ENCODE measurements at regions not wholly inside any gene's neighbourhood (a gene's known extent, or its start where the extent isn't known, plus 50 kb on each side); places are given as distances from the start of the nearest gene placed in this dataset.

DNA sequence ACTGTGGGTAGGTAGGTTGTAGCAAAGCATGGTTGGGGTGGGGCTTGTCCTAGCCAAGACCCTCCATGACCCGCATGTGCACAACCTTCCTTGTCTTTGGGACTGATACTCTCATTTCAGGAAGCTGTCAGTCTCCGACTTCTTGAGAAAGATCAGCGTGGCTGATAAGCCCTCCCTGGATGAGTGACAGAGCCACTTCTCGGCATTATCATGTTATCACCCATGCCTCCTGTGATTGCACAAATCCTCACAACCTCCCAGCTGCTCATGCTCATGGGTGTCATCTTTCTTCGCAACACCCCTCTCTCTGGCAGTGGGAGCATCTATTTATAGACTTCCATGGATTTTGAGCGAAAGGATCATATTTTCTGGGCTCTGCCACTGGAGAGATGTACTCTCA is 314.2 kb downstream of the FOXL1 start:
- TF ChIP-seq, protein P1, sequence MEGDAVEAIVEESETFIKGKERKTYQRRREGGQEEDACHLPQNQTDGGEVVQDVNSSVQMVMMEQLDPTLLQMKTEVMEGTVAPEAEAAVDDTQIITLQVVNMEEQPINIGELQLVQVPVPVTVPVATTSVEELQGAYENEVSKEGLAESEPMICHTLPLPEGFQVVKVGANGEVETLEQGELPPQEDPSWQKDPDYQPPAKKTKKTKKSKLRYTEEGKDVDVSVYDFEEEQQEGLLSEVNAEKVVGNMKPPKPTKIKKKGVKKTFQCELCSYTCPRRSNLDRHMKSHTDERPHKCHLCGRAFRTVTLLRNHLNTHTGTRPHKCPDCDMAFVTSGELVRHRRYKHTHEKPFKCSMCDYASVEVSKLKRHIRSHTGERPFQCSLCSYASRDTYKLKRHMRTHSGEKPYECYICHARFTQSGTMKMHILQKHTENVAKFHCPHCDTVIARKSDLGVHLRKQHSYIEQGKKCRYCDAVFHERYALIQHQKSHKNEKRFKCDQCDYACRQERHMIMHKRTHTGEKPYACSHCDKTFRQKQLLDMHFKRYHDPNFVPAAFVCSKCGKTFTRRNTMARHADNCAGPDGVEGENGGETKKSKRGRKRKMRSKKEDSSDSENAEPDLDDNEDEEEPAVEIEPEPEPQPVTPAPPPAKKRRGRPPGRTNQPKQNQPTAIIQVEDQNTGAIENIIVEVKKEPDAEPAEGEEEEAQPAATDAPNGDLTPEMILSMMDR (IDR thresholded peaks at IDR 0.05; ENCODE audit: low read depth, low read length): no peak
- H3K4me3 ChIP-seq (ENCODE audit: low read depth, low read length): no peak overlapping the region

DNA sequence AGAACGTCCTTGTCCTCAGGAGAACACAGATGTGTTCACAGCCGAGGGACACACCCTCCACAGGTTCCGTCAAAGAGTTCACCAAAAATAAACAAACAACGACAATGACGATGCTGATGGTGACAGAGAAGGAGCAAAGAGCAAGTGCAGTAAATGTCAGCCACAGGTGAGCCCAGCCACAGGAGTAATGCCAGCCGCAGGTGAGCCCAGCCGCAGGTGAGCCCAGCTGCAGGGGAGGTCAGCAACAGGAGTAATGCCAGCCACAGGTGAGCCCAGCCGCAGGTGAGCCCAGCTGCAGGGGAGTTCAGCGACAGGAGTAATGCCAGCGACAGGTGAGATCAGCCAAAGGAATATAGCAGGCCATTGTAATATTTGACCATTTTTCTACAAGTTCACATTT is 315.2 kb downstream of the FOXL1 start:
- TF ChIP-seq, protein P1 (IDR thresholded peaks at IDR 0.05; ENCODE audit: low read depth, low read length): no peak
- no peak overlapping the region for H3K4me3 ChIP-seq (ENCODE audit: low read depth, low read length)

DNA sequence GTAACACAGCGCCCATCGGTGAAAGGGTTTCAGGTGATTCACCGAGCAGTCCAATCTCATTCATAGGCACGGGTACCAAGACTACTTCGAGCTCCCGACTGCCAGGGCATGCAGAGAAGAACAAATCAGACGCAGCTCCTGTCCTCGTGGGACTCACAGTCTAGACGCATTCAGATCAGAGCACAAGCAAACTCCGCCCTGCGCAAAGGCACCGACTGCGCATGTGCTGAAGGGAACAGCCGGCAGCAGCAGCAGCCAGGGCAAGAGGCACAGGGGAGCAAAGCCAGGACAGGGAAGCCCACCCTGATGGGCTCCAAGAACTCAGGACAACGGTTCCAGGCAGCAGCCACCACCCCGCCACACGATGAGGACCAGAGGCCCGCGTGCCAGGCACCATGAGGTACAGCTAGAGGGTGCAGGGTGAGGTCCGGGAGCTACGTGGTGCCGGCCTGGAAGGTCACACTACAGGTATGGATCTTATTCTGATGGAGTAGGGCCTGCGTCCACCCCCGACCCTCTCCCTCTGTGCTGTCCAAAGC is 315.7 kb downstream of the FOXL1 start:
- no peak overlapping the region for H3K4me3 ChIP-seq (ENCODE audit: low read depth, low read length)
- TF ChIP-seq, protein P1 (IDR thresholded peaks at IDR 0.05; ENCODE audit: low read depth, low read length): no peak

DNA sequence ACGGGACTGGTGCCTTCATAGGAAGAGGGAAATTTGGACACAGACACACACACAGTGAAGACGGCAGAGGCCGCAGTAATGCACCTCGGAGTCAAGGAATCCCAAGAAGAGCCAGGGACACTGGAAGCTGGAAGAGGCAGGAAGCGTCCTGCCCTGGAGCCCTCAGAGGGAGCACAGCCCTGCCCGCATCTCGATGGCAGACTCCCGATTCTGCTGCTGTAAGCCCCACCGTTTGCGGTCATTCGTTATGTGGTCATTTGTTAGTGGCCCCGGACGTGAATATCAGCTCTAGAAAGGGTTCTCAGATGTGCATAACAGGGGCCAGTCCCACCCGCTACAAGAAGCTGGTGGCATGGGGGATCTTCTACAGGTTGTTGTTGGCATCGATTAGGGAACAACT is 316.6 kb downstream of the FOXL1 start:
- H3K4me3 ChIP-seq (ENCODE audit: low read depth, low read length): no peak overlapping the region
- TF ChIP-seq, protein P1 (IDR thresholded peaks at IDR 0.05; ENCODE audit: low read depth, low read length): no peak

DNA sequence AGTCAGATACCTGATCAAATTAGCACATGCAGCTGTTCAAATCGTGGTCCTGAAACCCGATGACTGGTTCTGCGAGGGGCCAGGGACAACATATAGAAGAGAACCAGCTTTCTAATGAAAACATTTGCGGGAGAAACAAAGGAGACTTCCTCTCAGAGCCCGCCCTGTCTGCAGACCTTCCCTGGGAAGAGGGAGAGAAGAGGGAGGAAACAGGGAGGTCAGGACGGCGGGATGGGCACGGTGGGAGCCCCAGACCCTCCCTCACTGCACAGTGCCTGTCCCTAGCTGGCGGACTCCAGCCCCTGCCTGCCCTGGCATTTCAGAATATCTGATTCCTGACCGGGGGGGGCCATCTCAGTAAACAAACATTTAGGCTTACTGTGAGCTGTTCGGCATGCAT is 317.3 kb downstream of the FOXL1 start:
- no peak overlapping the region for H3K4me3 ChIP-seq (ENCODE audit: low read depth, low read length)

DNA sequence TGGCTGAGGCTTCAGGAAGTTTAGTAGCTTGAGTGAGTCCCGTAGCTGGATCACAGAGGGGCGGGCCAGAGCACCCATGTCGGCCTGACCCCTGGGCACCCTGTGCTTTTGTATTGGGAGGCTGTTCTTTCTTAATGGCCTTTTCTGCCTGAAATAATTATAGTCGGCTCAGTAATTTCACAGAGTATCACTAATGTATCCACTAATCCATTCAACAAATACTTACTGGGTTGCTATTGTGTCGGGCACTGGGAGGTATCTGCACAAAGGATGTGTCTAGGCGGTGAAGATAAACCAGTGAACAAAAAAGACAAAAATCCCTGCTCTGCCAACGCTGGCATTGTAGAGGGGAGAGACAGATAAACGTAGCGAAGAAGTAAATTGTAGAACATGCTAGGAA is 318.6 kb downstream of the FOXL1 start:
- H3K4me3 ChIP-seq (ENCODE audit: low read depth, low read length): no peak overlapping the region
- TF ChIP-seq, protein P1 (IDR thresholded peaks at IDR 0.05; ENCODE audit: low read depth, low read length): no peak

More for the DNA sequence above, 317.3 kb downstream of the FOXL1 start:
- TF ChIP-seq, protein P1 (IDR thresholded peaks at IDR 0.05; ENCODE audit: low read depth, low read length): no peak

DNA sequence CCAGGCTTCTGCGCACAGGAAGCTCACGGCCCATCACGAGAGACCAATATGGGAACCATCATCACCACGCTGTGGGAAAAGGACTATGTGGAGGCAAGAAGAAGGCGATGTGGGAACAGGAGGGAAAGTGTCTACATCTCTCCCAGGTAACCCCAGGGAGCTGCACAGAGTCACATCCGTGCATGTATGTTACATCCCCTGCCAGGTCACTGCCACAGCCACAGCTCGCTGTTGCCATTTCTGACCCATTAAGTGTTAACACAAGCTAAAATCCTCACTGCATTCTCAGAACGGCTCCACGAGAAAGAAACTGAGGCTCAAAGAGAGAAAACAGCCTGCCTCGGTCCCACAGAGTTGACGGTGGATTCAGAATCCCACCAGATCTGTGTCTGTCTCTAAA is 319.1 kb downstream of the FOXL1 start:
- TF ChIP-seq, protein P1 (IDR thresholded peaks at IDR 0.05; ENCODE audit: low read depth, low read length): no peak
- H3K4me3 ChIP-seq (ENCODE audit: low read depth, low read length): no peak overlapping the region
